H9 (cell line): ENCODE measurements at regions not wholly inside any gene's neighbourhood (a gene's known extent, or its start where the extent isn't known, plus 50 kb on each side); places are given as distances from the start of the nearest gene placed in this dataset.
"Not testable (repeated sequence)": the region's sequence is repeated elsewhere in the genome, so short reads cannot be mapped to it uniquely, and the experiment has no call there.

ENCODE experiments used
- DNase-seq: peaks from one replicate; pipeline ENCODE4 v3.0.0-alpha.2; 2017
- H2AFZ ChIP-seq: one replicate; pipeline ENCODE4 v1.6.1; 2013; ENCODE audit warnings: mild to moderate bottlenecking, low read length, control low read depth, moderate library complexity
- H2AK5ac ChIP-seq: 2 replicates; pipeline ENCODE4 v1.6.1; 2013; ENCODE audit warnings: low read length, control low read depth, mixed read lengths; ENCODE audit not compliant: insufficient read length
- H2BK120ac ChIP-seq: one replicate; pipeline ENCODE4 v1.6.1; 2013; ENCODE audit warnings: low read depth, mild to moderate bottlenecking, low read length, control low read depth, inconsistent platforms; ENCODE audit not compliant: poor library complexity, severe bottlenecking
- H2BK12ac ChIP-seq: 2 replicates; pipeline ENCODE4 v1.6.1; 2013; ENCODE audit warnings: low read length, control low read depth, mixed read lengths, low read depth; ENCODE audit not compliant: insufficient read length
- H2BK15ac ChIP-seq: 2 replicates; pipeline ENCODE4 v1.6.1; 2013; ENCODE audit warnings: low read depth, low read length, control low read depth
- H2BK20ac ChIP-seq: one replicate; pipeline ENCODE4 v1.6.1; 2013; ENCODE audit warnings: low read depth, mild to moderate bottlenecking, low read length, control low read depth, inconsistent platforms; ENCODE audit not compliant: poor library complexity, severe bottlenecking
- H2BK5ac ChIP-seq: 2 replicates; pipeline ENCODE4 v1.6.1; 2013; ENCODE audit warnings: low read length, control low read depth, mixed read lengths; ENCODE audit not compliant: insufficient read length
- H3K14ac ChIP-seq: 2 replicates; pipeline ENCODE4 v1.6.1; 2013; ENCODE audit warnings: low read length, control low read depth; ENCODE audit not compliant: insufficient read depth
- H3K18ac ChIP-seq: 2 replicates; pipeline ENCODE4 v1.6.1; 2013; ENCODE audit warnings: low read depth, mild to moderate bottlenecking, mixed read lengths, low read length, control low read depth; ENCODE audit not compliant: insufficient read length
- H3K23ac ChIP-seq: 2 replicates; pipeline ENCODE4 v1.6.1; 2013; ENCODE audit warnings: low read length, control low read depth, mixed read lengths, low read depth; ENCODE audit not compliant: insufficient read length
- H3K23me2 ChIP-seq: 2 replicates; pipeline ENCODE4 v1.6.1; 2013; ENCODE audit warnings: low read depth, mild to moderate bottlenecking, mixed read lengths, low read length, control low read depth; ENCODE audit not compliant: insufficient read length, poor library complexity, severe bottlenecking
- H3K27ac ChIP-seq: 2 replicates; pipeline ENCODE4 v1.5.1; 2013; ENCODE audit warnings: low read length, control low read depth, mixed read lengths, low read depth; ENCODE audit not compliant: insufficient read length
- H3K27me3 ChIP-seq: 2 replicates; pipeline ENCODE4 v1.6.1; 2013; ENCODE audit warnings: low read length, control low read depth, inconsistent platforms; ENCODE audit not compliant: insufficient read depth
- H3K4ac ChIP-seq: 2 replicates; pipeline ENCODE4 v1.6.1; 2013; ENCODE audit warnings: low read depth, mild to moderate bottlenecking, control low read depth, inconsistent platforms, low read length, moderate library complexity
- H3K4me1 ChIP-seq: 2 replicates; pipeline ENCODE4 v1.6.1; 2013; ENCODE audit warnings: low read length, control low read depth, inconsistent platforms; ENCODE audit not compliant: insufficient read depth
- H3K4me2 ChIP-seq: 2 replicates; pipeline ENCODE4 v1.6.1; 2013; ENCODE audit warnings: low read length, control low read depth, mixed read lengths; ENCODE audit not compliant: insufficient read length, insufficient read depth
- H3K56ac ChIP-seq: 2 replicates; pipeline ENCODE4 v1.6.1; 2013; ENCODE audit warnings: low read depth, mild to moderate bottlenecking, mixed read lengths, low read length, control low read depth; ENCODE audit not compliant: insufficient read length
- H3K79me1 ChIP-seq: 2 replicates; pipeline ENCODE4 v1.6.1; 2013; ENCODE audit warnings: low read depth, mild to moderate bottlenecking, moderate library complexity, low read length, control low read depth, inconsistent platforms; ENCODE audit not compliant: insufficient read depth, poor library complexity, severe bottlenecking
- H3K79me2 ChIP-seq: 2 replicates; pipeline ENCODE4 v1.6.1; 2013; ENCODE audit warnings: low read length, control low read depth, inconsistent platforms; ENCODE audit not compliant: insufficient read depth
- H3K9ac ChIP-seq: 2 replicates; pipeline ENCODE4 v1.6.1; 2013; ENCODE audit warnings: low read length, control low read depth, mixed read lengths; ENCODE audit not compliant: insufficient read length; ENCODE audit errors: extremely low read depth
- H3K9me3 ChIP-seq: one replicate; pipeline ENCODE4 v1.6.1; 2013; ENCODE audit warnings: low read depth, low read length, inconsistent platforms; ENCODE audit not compliant: control insufficient read depth
- H3T11ph ChIP-seq: one replicate; pipeline ENCODE4 v1.6.1; 2013; ENCODE audit warnings: mild to moderate bottlenecking, low read length, control low read depth, inconsistent platforms
- H4K20me1 ChIP-seq: one replicate; pipeline ENCODE4 v1.6.1; 2013; ENCODE audit not compliant: control insufficient read depth, insufficient read length, insufficient read depth
- H4K5ac ChIP-seq: 2 replicates; pipeline ENCODE4 v1.6.1; 2013; ENCODE audit warnings: low read depth, mild to moderate bottlenecking, mixed read lengths, low read length, control low read depth; ENCODE audit not compliant: insufficient read length
- H4K8ac ChIP-seq: replicated peaks from 2 replicates; pipeline ENCODE4 v1.6.1; 2013; ENCODE audit warnings: low read length, control low read depth, mixed read lengths, low read depth; ENCODE audit not compliant: insufficient read length
- H4K91ac ChIP-seq: 2 replicates; pipeline ENCODE4 v1.6.1; 2013; ENCODE audit warnings: low read depth, mild to moderate bottlenecking, moderate library complexity, mixed read lengths, low read length, control low read depth; ENCODE audit not compliant: insufficient read length
- H3K27ac Mint-ChIP-seq, 3 experiments: 2 replicates in 2 of 3; 3 replicates in 1 of 3; pipeline ENCODE4 v1.8.0; 2020 to 2021; ENCODE audit warnings: mixed read lengths in 3 of 3, mild to moderate bottlenecking in 1 of 3, moderate library complexity in 1 of 3
- H3K27me3 Mint-ChIP-seq: 2 replicates; pipeline ENCODE4 v1.8.0; 2021; ENCODE audit warnings: low read depth, mild to moderate bottlenecking, moderate library complexity, mixed read lengths
- H3K36me3 Mint-ChIP-seq, 3 experiments: 2 replicates in 2 of 3; 3 replicates in 1 of 3; pipeline ENCODE4 v1.8.0; 2020 to 2021; ENCODE audit warnings: low read depth in 3 of 3, mixed read lengths in 3 of 3; ENCODE audit not compliant: insufficient read depth in 1 of 3
- H3K4me1 Mint-ChIP-seq, 2 experiments: 2 replicates each; pipeline ENCODE4 v1.8.0; 2020; ENCODE audit warnings: mixed read lengths in 2 of 2
- H3K4me3 Mint-ChIP-seq, 2 experiments: 2 replicates in 1 of 2; 3 replicates in 1 of 2; pipeline ENCODE4 v1.8.0; 2020 to 2021; ENCODE audit warnings: mild to moderate bottlenecking in 2 of 2, mixed read lengths in 2 of 2, moderate library complexity in 1 of 2
- H3K9me3 Mint-ChIP-seq, 2 experiments: 2 replicates in 1 of 2; 3 replicates in 1 of 2; pipeline ENCODE4 v1.8.0; 2020; ENCODE audit warnings: mild to moderate bottlenecking in 2 of 2, mixed read lengths in 2 of 2, moderate library complexity in 1 of 2
- CTCF ChIP-seq: fragments of 200-600 bp; sonication (generic); conservative IDR thresholded peaks from 3 replicates; pipeline ENCODE4 v1.8.0; 2021; ENCODE audit warnings: antibody characterized with exemption, mild to moderate bottlenecking
- WGBS: extraction: QIAGEN DNeasy Blood & Tissue Kit; methylation state at CpG from one replicate; pipeline ENCODE4 v1.1.7; 2013; ENCODE audit warnings: missing lambda C conversion rate, low lambda C conversion rate, mixed read lengths; ENCODE audit not compliant: insufficient read length; ENCODE audit errors: extremely low coverage; 5-methylcytosine and 5-hydroxymethylcytosine counted together

DNA sequence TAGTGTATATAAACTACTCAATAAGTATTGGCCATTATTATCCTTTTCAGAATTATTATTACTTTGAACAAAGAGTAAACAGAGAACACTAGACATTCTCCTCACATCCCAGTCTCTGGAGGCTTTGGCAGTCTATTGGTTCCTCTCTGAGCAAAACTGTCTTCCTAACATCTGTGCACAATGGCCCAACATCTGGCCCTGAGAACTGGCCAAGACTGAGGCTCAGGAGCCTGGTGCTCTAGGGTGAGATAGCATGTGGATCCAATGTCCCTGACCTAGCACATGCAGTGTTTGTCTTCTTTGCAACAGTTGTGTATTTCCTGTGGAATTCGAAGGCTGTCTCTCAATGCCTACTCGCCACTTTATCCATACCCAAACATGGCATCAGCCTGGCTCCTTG, 313.2 kb upstream of the KAZN start:
- Histone ChIP-seq H3K27ac (no peak overlapping the region), H2BK15ac (no peak overlapping the region), H4K91ac (no peak overlapping the region), H3K4ac (no peak overlapping the region), H3T11ph (no peak overlapping the region), H2BK12ac (no peak overlapping the region), H4K5ac (no peak overlapping the region), H3K4me2 (no peak overlapping the region), H3K79me2 (no peaks in the 10 kb centered on the region), H2BK20ac (no peak overlapping the region), H3K23ac (no peak overlapping the region), H3K18ac (no peak overlapping the region), H3K27me3 (no peaks in the 10 kb centered on the region), H2BK120ac (no peak overlapping the region), H3K23me2 (no peaks in the 10 kb centered on the region), H4K8ac (no peak overlapping the region), H3K4me1 (peaks cover 8% of the 10 kb centered on the region), H3K79me1 (no peaks in the 10 kb centered on the region), H2AK5ac (no peak overlapping the region), H3K9me3 (no peaks in the 10 kb centered on the region), H4K20me1 (no peaks in the 10 kb centered on the region), H3K56ac (no peak overlapping the region), H2AFZ (no peak overlapping the region), H3K9ac (no peak overlapping the region), H2BK5ac (no peak overlapping the region), H3K14ac (no peak overlapping the region)
- Mint-ChIP-seq H3K27ac (no peak overlapping the region; a peak in 1 of 7 replicates), H3K4me3 (no peak overlapping the region), H3K9me3 (peaks cover 2 to 3% of the 10 kb centered on the region in 2 experiments; a peak in 4 of 5 replicates), H3K36me3 (peaks cover 0 to 3% (median 0%) of the 10 kb centered on the region in 3 experiments; a peak in 3 of 7 replicates), H3K4me1 (peaks cover 15 to 25% of the 10 kb centered on the region in 2 experiments), H3K27me3 (no peaks in the 10 kb centered on the region; the same call in 1 of the 2 replicates)
- DNase-seq: no peak
- TF ChIP-seq CTCF: no peak
- no CpG with 5 or more reads among the region's 2 CpGs for WGBS

DNA sequence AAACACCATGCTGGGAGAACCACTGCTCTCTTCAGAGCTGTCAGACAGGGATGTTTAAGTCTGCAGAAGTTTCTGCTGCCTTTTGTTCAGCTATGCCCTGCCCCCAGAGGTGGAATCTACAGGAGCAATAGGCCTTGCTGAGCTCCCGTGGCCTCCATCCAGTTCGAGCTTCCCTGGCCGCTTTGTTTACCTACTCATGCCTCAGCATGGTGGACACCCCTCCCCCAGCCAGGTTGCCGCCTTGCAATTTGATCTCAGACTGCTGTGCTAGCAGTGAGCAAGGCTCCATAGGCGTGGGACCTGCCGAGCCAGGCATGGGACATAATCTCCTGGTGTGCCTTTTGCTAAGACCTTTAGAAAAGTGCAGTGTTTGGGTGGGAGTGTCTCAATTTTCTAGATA, 307.3 kb upstream of the KAZN start:
- H2BK5ac ChIP-seq, H2AFZ ChIP-seq, H3K4me1 ChIP-seq, H3K56ac ChIP-seq, H3K9me3 ChIP-seq, H2BK120ac ChIP-seq, H3K4me3 Mint-ChIP-seq, H3K27me3 Mint-ChIP-seq, H4K20me1 ChIP-seq, H3K79me2 ChIP-seq, H2BK15ac ChIP-seq, H3K14ac ChIP-seq, H4K91ac ChIP-seq, H4K8ac ChIP-seq, H2BK12ac ChIP-seq, H3K9ac ChIP-seq, H3K23me2 ChIP-seq, H3K27ac ChIP-seq, H3K4me2 ChIP-seq, H3K23ac ChIP-seq, H2AK5ac ChIP-seq, H3K79me1 ChIP-seq, H3K18ac ChIP-seq, H3K4ac ChIP-seq, H4K5ac ChIP-seq, H3K27me3 ChIP-seq, H3K27ac Mint-ChIP-seq, H3T11ph ChIP-seq, H2BK20ac ChIP-seq: not testable (repeated sequence)
- WGBS: no CpG with 5 or more reads among the region's 6 CpGs
- peaks cover 9 to 10% of the 10 kb centered on the region in 2 experiments for H3K9me3 Mint-ChIP-seq
- H3K4me1 Mint-ChIP-seq: peaks cover 16 to 29% of the 10 kb centered on the region in 2 experiments
- peak; percentile 77 for DNase-seq
- peaks cover 2 to 14% (median 6%) of the 10 kb centered on the region in 3 experiments; a peak in 5 of 7 replicates for H3K36me3 Mint-ChIP-seq
